ENCODE measurements at regions not wholly inside any gene's neighbourhood (a gene's known extent, or its start where the extent isn't known, plus 50 kb on each side); places are given as distances from the start of the nearest gene placed in this dataset.

DNA sequence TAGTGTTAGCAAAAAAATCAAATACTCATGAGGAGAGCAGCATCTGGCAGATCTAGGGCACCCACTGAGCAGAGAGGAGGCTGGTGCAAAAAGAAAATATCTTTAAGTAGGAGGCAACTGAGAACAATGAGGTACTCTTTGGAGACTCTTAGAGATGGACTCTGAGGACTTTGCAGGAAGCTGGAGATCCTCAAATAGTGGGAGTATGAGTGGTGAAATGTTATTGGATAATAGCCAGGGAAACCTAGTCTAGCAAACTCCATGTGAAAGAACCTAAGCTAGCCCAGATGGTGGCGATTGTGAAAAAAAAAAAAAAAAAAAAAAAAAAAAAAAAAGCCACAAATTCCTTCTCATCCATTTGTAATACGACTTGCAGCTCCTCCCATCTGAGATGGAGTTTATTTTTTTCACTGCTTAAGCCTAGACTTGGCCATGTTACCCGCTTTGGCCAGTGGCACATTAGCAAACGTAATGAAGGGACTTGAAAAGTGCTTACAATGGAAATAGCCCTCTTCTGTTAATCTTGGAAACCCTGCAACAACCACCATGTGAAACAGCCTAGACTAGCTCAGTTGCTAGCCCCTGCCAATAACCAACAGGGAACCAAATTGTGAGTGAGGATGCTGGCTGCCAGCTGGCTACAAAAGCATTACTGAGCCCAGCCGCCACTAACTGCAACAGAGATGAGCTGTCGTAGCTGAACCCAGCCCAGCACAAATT is 476.2 kb downstream of the KLF12 start:
- TF ChIP-seq, protein P1, sequence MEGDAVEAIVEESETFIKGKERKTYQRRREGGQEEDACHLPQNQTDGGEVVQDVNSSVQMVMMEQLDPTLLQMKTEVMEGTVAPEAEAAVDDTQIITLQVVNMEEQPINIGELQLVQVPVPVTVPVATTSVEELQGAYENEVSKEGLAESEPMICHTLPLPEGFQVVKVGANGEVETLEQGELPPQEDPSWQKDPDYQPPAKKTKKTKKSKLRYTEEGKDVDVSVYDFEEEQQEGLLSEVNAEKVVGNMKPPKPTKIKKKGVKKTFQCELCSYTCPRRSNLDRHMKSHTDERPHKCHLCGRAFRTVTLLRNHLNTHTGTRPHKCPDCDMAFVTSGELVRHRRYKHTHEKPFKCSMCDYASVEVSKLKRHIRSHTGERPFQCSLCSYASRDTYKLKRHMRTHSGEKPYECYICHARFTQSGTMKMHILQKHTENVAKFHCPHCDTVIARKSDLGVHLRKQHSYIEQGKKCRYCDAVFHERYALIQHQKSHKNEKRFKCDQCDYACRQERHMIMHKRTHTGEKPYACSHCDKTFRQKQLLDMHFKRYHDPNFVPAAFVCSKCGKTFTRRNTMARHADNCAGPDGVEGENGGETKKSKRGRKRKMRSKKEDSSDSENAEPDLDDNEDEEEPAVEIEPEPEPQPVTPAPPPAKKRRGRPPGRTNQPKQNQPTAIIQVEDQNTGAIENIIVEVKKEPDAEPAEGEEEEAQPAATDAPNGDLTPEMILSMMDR (IDR thresholded peaks at IDR 0.05; ENCODE audit: low read length): no peak
- no peak for TF ChIP-seq EZH2 (IDR thresholded peaks at IDR 0.05; ENCODE audit: borderline replicate concordance, low read length)
